GM23338 (cell line): ENCODE measurements at regions not wholly inside any gene's neighbourhood (a gene's known extent, or its start where the extent isn't known, plus 50 kb on each side); places are given as distances from the start of the nearest gene placed in this dataset.

Experiments
- ATAC-seq: fragments of 200-7000 bp; cut with Tn5 transposase; 3 replicates; pipeline ENCODE4 v1.9.1; 2020
- DNase-seq: peaks from one replicate; pipeline ENCODE4 v3.0.0-alpha.2; 2015; ENCODE audit warnings: low spot score
- H2AFZ ChIP-seq: fragments of 200-600 bp; sonication (generic); 2 replicates; pipeline ENCODE4 v1.8.0; 2016; ENCODE audit warnings: antibody characterized with exemption, mild to moderate bottlenecking, moderate library complexity
- H3F3A ChIP-seq: fragments of 200-600 bp; sonication (generic); replicated peaks from 2 replicates; pipeline ENCODE4 v1.8.0; 2017; ENCODE audit warnings: antibody characterized with exemption, mixed run types, low read depth
- H3K27ac ChIP-seq: fragments of 200-600 bp; sonication (generic); 2 replicates; pipeline ENCODE4 v1.6.1; 2016; ENCODE audit warnings: low read depth
- H3K27me3 ChIP-seq: fragments of 200-600 bp; sonication (generic); 2 replicates; pipeline ENCODE4 v1.8.0; 2016; ENCODE audit warnings: mild to moderate bottlenecking, mixed run types, moderate library complexity; ENCODE audit not compliant: insufficient read depth
- H3K36me3 ChIP-seq: fragments of 200-600 bp; sonication (generic); 2 replicates; pipeline ENCODE4 v1.8.0; 2016; ENCODE audit warnings: mild to moderate bottlenecking; ENCODE audit not compliant: insufficient read depth
- H3K4me1 ChIP-seq: fragments of 200-600 bp; sonication (generic); 2 replicates; pipeline ENCODE4 v1.8.0; 2016; ENCODE audit warnings: mild to moderate bottlenecking, moderate library complexity; ENCODE audit not compliant: insufficient read depth
- H3K4me2 ChIP-seq: fragments of 200-600 bp; sonication (generic); 2 replicates; pipeline ENCODE4 v1.7.1; 2017; ENCODE audit warnings: mixed run types
- H3K4me3 ChIP-seq: fragments of 200-600 bp; sonication (generic); 2 replicates; pipeline ENCODE4 v1.6.1; 2016; ENCODE audit warnings: mixed run types
- H3K79me2 ChIP-seq: fragments of 200-600 bp; sonication (generic); replicated peaks from 2 replicates; pipeline ENCODE4 v1.8.0; 2017; ENCODE audit warnings: mild to moderate bottlenecking; ENCODE audit not compliant: insufficient read depth
- H3K9me2 ChIP-seq: fragments of 200-600 bp; sonication (generic); 2 replicates; pipeline ENCODE4 v1.8.0; 2017; ENCODE audit not compliant: insufficient read depth
- H4K20me1 ChIP-seq: fragments of 200-600 bp; sonication (generic); replicated peaks from 2 replicates; pipeline ENCODE4 v1.8.0; 2017; ENCODE audit warnings: mild to moderate bottlenecking; ENCODE audit not compliant: insufficient read depth
- H3K27ac Mint-ChIP-seq: 2 replicates; pipeline ENCODE4 v1.8.0; 2020; ENCODE audit warnings: inconsistent platforms, mild to moderate bottlenecking, moderate library complexity, mixed read lengths
- H3K27me3 Mint-ChIP-seq: 3 replicates; pipeline ENCODE4 v1.8.0; 2022; ENCODE audit warnings: low read depth, mild to moderate bottlenecking, moderate library complexity, mixed read lengths, inconsistent platforms; ENCODE audit not compliant: insufficient read depth, poor library complexity
- H3K36me3 Mint-ChIP-seq: 3 replicates; pipeline ENCODE4 v1.8.0; 2021; ENCODE audit warnings: low read depth, mild to moderate bottlenecking, inconsistent platforms, moderate library complexity, mixed read lengths
- H3K4me1 Mint-ChIP-seq: 3 replicates; pipeline ENCODE4 v1.8.0; 2020; ENCODE audit warnings: mild to moderate bottlenecking, inconsistent platforms, mixed read lengths
- H3K4me3 Mint-ChIP-seq: 3 replicates; pipeline ENCODE4 v1.8.0; 2021; ENCODE audit warnings: moderate library complexity, mild to moderate bottlenecking, inconsistent platforms, mixed read lengths
- H3K9me3 Mint-ChIP-seq: 3 replicates; pipeline ENCODE4 v1.8.0; 2020; ENCODE audit warnings: moderate library complexity, mild to moderate bottlenecking, inconsistent platforms, mixed read lengths
- CREB1 ChIP-seq: fragments of 250-450 bp; sonication (Bioruptor Pico); IDR thresholded peaks from 2 replicates; pipeline ENCODE4 v1.5.0; 2020; ENCODE audit warnings: low read depth, mild to moderate bottlenecking, moderate library complexity
- EZH2 ChIP-seq: fragments of 200-600 bp; sonication (generic); IDR thresholded peaks from one replicate; pipeline ENCODE4 v1.8.0; 2017; ENCODE audit warnings: antibody characterized with exemption, mild to moderate bottlenecking, low read depth; ENCODE audit not compliant: unreplicated experiment
- EZH2phosphoT487 ChIP-seq: fragments of 200-600 bp; sonication (generic); IDR thresholded peaks from one replicate; pipeline ENCODE4 v1.8.1; 2018; ENCODE audit warnings: antibody characterized with exemption; ENCODE audit not compliant: unreplicated experiment
- JUNB ChIP-seq: IDR thresholded peaks from one replicate; pipeline ENCODE4 v1.6.1; 2016; ENCODE audit warnings: antibody characterized with exemption; ENCODE audit not compliant: unreplicated experiment
- NANOG ChIP-seq: IDR thresholded peaks from 2 replicates; pipeline ENCODE4 v1.6.1; 2016; ENCODE audit warnings: antibody characterized with exemption, borderline replicate concordance
- POLR2AphosphoS5 ChIP-seq: IDR thresholded peaks from 2 replicates; pipeline ENCODE4 v1.6.1; 2016; ENCODE audit warnings: antibody characterized with exemption, low read depth
- STAT1 ChIP-seq: IDR thresholded peaks from one replicate; pipeline ENCODE4 v1.6.1; 2016; ENCODE audit warnings: antibody characterized with exemption; ENCODE audit not compliant: unreplicated experiment
- ZNF114 ChIP-seq: fragments of 250-450 bp; sonication (Bioruptor Pico); IDR thresholded peaks from 2 replicates; pipeline ENCODE4 v1.5.0; 2020; ENCODE audit warnings: mild to moderate bottlenecking, moderate library complexity
- ZNF331 ChIP-seq: fragments of 250-450 bp; sonication (Bioruptor Pico); IDR thresholded peaks from 2 replicates; pipeline ENCODE4 v1.5.0; 2020; ENCODE audit warnings: low read depth, mild to moderate bottlenecking, moderate library complexity
- TF ChIP-seq, protein P1 (sequence below): IDR thresholded peaks from one replicate; pipeline ENCODE4 v1.6.1; 2018; ENCODE audit warnings: antibody characterized with exemption; ENCODE audit not compliant: unreplicated experiment
- TF ChIP-seq, protein P2 (sequence below): IDR thresholded peaks from 2 replicates; pipeline ENCODE4 v1.6.1; 2016; ENCODE audit warnings: antibody characterized with exemption

DNA sequence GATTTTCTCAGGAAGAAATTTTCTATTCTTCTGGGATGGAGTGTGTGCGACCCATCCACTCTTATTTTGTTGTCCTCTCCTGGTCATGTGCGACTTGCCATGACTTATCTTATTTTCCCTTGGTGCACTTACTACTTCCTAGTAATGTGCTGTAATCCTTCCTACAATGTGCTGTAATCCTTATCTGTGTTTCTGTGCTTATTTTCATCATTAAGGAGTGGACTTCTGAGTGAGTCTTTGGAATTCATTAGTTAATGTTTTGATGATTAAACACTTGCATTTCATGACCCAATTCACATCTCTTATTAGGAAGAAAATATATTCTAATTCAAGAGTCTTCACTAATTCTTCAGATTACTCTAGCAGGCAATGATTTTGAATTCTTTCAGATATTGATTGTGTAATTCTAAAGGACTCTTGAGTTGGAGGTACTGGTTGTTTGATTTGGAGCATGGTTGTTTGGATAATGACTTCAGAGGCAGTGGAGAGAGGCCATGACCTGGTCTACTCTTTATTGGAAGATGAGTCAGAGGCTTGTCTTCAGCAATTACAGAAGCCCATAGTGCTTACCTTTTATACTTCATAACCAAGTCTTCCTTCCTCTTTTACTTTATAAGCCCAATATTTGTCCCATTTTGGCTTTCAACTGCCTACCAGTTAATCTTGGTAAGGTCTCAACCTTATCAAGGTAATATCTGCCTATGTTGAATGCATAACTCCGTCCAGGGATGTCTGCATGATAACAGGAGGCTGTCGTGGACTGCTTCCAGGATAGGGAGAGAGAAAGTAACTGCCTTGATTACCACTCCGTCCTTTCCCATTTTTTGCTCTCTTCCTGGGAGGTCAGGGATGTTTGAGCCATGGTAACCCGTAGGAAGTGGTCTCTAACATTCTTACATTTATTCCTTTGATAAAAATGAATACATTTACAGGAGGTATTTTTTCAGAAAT lies 278.3 kb upstream of the SP8 start:
- H3K4me3 ChIP-seq = no peak overlapping the region
- no peak for DNase-seq
- no peak overlapping the region for H3K27ac ChIP-seq
- H3K9me3 Mint-ChIP-seq = no peaks in the 10 kb centered on the region
- H3K9me2 ChIP-seq = no peaks in the 10 kb centered on the region
- no peaks in the 10 kb centered on the region; the same call in 2 of the 3 replicates for H3K4me1 Mint-ChIP-seq
- no peak overlapping the region for H3K4me3 Mint-ChIP-seq
- H3K27ac Mint-ChIP-seq = no peak overlapping the region
- H3K27me3 Mint-ChIP-seq = no peaks in the 10 kb centered on the region
- H3F3A ChIP-seq = no peaks in the 10 kb centered on the region
- H3K27me3 ChIP-seq = no peaks in the 10 kb centered on the region
- H4K20me1 ChIP-seq = no peaks in the 10 kb centered on the region
- peaks cover 4% of the 10 kb centered on the region; the same call in 1 of the 2 replicates for H3K4me1 ChIP-seq
- H3K36me3 Mint-ChIP-seq = no peaks in the 10 kb centered on the region
- H3K79me2 ChIP-seq = no peaks in the 10 kb centered on the region
- TF ChIP-seq, protein P1, sequence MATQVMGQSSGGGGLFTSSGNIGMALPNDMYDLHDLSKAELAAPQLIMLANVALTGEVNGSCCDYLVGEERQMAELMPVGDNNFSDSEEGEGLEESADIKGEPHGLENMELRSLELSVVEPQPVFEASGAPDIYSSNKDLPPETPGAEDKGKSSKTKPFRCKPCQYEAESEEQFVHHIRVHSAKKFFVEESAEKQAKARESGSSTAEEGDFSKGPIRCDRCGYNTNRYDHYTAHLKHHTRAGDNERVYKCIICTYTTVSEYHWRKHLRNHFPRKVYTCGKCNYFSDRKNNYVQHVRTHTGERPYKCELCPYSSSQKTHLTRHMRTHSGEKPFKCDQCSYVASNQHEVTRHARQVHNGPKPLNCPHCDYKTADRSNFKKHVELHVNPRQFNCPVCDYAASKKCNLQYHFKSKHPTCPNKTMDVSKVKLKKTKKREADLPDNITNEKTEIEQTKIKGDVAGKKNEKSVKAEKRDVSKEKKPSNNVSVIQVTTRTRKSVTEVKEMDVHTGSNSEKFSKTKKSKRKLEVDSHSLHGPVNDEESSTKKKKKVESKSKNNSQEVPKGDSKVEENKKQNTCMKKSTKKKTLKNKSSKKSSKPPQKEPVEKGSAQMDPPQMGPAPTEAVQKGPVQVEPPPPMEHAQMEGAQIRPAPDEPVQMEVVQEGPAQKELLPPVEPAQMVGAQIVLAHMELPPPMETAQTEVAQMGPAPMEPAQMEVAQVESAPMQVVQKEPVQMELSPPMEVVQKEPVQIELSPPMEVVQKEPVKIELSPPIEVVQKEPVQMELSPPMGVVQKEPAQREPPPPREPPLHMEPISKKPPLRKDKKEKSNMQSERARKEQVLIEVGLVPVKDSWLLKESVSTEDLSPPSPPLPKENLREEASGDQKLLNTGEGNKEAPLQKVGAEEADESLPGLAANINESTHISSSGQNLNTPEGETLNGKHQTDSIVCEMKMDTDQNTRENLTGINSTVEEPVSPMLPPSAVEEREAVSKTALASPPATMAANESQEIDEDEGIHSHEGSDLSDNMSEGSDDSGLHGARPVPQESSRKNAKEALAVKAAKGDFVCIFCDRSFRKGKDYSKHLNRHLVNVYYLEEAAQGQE = no peak
- no peak for TF ChIP-seq JUNB
- no peak for TF ChIP-seq ZNF331
- no peak for TF ChIP-seq CREB1 (CRISPR knock-in tag)
- TF ChIP-seq POLR2AphosphoS5 = no peak
- no peak for TF ChIP-seq STAT1
- no peak for TF ChIP-seq EZH2
- no peak for TF ChIP-seq ZNF114 (CRISPR knock-in tag)
- TF ChIP-seq EZH2phosphoT487 = no peak
- no peaks in the 10 kb centered on the region for H3K36me3 ChIP-seq
- no peak overlapping the region for H2AFZ ChIP-seq
- H3K4me2 ChIP-seq = no peak overlapping the region
- ATAC-seq = no peak

DNA sequence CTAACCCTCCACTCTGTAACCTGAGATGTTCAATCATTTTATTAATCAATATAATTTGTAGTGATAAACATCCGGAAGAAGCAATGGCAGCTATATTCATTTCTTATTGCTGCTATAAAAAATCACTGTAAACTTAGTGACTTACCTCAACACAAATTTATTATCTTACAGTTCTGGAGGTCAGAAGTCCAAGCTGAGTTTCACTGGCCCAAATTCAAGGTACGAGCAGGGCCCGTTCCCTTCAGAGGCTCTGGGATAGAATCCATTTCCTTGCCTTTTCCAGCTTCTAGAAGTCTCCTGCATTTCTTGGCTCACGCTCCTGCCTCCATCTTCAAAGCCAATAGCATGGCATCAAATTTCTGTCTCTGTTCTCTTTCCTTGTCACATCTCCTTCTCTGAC lies 279.5 kb upstream of the SP8 start:
- no peak for DNase-seq
- Mint-ChIP-seq H3K36me3 (no peaks in the 10 kb centered on the region), H3K9me3 (no peaks in the 10 kb centered on the region), H3K4me1 (no peaks in the 10 kb centered on the region; the same call in 2 of the 3 replicates), H3K4me3 (no peak overlapping the region), H3K27ac (no peak overlapping the region), H3K27me3 (no peaks in the 10 kb centered on the region)
- no peak overlapping the region for H3K4me3 ChIP-seq
- no peaks in the 10 kb centered on the region for H3K9me2 ChIP-seq
- no peaks in the 10 kb centered on the region for H3K27me3 ChIP-seq
- H3F3A ChIP-seq = no peaks in the 10 kb centered on the region
- ATAC-seq = no peak
- H3K36me3 ChIP-seq = no peaks in the 10 kb centered on the region
- no peaks in the 10 kb centered on the region for H3K79me2 ChIP-seq
- no peak overlapping the region for H2AFZ ChIP-seq
- H3K4me1 ChIP-seq = peaks cover 4% of the 10 kb centered on the region; the same call in 1 of the 2 replicates
- no peaks in the 10 kb centered on the region for H4K20me1 ChIP-seq
- TF ChIP-seq JUNB (no peak), ZNF331 (no peak), EZH2 (no peak), CREB1 (CRISPR knock-in tag) (no peak), POLR2AphosphoS5 (no peak), EZH2phosphoT487 (no peak), NANOG (no peak)
- TF ChIP-seq, protein P1 = no peak
- TF ChIP-seq, protein P2, sequence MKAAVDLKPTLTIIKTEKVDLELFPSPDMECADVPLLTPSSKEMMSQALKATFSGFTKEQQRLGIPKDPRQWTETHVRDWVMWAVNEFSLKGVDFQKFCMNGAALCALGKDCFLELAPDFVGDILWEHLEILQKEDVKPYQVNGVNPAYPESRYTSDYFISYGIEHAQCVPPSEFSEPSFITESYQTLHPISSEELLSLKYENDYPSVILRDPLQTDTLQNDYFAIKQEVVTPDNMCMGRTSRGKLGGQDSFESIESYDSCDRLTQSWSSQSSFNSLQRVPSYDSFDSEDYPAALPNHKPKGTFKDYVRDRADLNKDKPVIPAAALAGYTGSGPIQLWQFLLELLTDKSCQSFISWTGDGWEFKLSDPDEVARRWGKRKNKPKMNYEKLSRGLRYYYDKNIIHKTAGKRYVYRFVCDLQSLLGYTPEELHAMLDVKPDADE = no peak
- no peak overlapping the region for H3K27ac ChIP-seq
- no peak overlapping the region for H3K4me2 ChIP-seq
